Coronary artery (tissue), 2 donors: ENCODE measurements at regions not wholly inside any gene's neighbourhood (a gene's known extent, or its start where the extent isn't known, plus 50 kb on each side); places are given as distances from the start of the nearest gene placed in this dataset.

Experiments
- DNase-seq: peaks from one replicate; pipeline ENCODE4 v3.0.0-alpha.2; 2017; ENCODE audit warnings: low spot score
- H3K27ac ChIP-seq, 2 donors: fragments of 200-600 bp; sonication (generic); one replicate each; pipeline ENCODE4 v1.5.1; 2016 to 2019
- H3K4me3 ChIP-seq: fragments of 200-600 bp; sonication (generic); 2 replicates; pipeline ENCODE4 v1.5.1; 2016; ENCODE audit warnings: mild to moderate bottlenecking, moderate library complexity
- TF ChIP-seq, protein P1 (sequence below): fragments of 200-600 bp; sonication (generic); IDR thresholded peaks from one replicate; pipeline ENCODE4 v1.5.1; 2019; ENCODE audit warnings: antibody characterized with exemption

DNA sequence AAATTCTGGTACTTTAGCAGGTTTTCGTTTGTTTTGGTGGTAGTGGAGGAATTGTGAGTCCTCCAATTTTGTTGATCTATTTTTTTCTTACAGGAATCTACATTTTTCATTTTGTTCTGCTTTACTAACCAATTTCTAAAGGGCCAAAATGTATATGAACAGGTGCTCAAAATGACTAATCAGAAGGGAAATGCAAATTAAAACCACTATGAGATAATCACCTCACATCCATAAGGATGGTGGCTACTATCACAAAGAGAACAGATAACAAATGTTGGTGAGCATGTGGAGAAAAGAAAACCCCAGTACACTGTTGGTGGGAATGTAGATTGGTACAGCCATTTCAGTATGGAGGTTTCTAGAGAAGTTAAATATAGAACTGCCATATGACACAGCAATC lies 134.2 kb downstream of the LMO4 start:
- TF ChIP-seq, protein P1, sequence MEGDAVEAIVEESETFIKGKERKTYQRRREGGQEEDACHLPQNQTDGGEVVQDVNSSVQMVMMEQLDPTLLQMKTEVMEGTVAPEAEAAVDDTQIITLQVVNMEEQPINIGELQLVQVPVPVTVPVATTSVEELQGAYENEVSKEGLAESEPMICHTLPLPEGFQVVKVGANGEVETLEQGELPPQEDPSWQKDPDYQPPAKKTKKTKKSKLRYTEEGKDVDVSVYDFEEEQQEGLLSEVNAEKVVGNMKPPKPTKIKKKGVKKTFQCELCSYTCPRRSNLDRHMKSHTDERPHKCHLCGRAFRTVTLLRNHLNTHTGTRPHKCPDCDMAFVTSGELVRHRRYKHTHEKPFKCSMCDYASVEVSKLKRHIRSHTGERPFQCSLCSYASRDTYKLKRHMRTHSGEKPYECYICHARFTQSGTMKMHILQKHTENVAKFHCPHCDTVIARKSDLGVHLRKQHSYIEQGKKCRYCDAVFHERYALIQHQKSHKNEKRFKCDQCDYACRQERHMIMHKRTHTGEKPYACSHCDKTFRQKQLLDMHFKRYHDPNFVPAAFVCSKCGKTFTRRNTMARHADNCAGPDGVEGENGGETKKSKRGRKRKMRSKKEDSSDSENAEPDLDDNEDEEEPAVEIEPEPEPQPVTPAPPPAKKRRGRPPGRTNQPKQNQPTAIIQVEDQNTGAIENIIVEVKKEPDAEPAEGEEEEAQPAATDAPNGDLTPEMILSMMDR = no peak
- Histone ChIP-seq H3K27ac (no peak overlapping the region), H3K4me3 (no peak overlapping the region)
- DNase-seq = no peak

DNA sequence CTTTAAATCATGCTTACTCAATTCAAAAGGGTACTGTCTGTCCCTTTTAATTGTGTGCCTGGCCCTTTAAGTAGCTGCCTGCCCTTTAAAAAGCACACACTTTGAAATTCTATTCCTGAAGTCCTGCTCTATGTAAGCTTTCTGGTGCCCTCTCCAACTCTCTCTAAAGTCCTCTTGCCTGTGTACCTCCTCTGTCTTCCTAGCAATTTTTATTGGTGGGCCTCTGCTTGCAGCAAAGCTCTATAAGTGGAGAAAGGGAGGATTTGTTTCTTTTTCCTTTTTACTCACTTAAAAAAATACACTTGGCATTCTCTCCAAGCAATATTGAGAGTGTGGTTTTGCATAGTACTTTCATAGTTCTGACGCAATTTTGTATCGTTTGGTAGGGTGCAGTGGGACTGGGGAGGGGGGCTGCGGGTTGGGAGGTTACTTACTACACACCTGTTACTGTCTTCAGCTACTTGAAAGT lies 135.4 kb downstream of the LMO4 start:
- H3K4me3 ChIP-seq = no peak overlapping the region
- TF ChIP-seq, protein P1 = no peak
- no peak overlapping the region for H3K27ac ChIP-seq
- DNase-seq = no peak

DNA sequence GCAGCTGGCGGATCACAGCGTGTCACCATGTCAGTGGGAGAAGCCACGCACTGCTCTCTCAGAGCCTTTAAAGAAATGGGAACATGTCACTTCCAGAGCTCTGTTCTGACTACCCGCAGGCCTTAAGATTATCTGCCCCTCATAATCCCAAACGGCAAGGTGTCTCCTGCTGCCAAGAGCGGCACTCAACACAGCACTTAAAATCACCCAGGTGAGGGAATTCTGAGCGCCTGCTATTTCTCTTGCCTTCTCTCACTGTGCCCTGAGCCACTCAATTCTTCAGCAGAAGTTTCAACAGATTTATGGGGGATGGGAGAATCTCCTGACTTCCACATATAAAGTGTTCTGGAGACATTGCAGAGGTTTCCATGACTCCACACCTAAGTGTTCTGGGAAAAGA lies 137.9 kb downstream of the LMO4 start:
- DNase-seq = no peak
- Histone ChIP-seq H3K27ac (no peak overlapping the region), H3K4me3 (no peak overlapping the region)
- TF ChIP-seq, protein P1 = no peak

DNA sequence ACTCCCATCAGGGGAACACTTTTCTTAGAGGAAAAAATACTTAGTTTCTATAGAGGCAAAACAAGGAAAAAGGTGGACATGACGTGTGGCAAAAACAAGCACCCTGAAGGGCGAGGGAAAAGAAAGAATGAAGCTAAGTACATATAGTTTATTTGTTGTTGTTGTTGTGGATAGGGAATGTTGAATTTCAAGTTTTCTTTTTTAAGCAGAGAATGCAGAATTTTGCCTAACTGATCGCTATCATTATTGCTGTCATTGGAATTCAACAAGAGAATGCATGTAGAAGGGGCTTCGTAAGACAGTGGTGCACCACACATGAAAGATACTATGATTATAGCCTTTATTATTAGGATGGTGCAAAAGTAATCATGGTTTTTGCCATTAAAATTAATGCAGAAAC lies 144.0 kb downstream of the LMO4 start:
- H3K27ac ChIP-seq = no peak overlapping the region
- DNase-seq = no peak
- TF ChIP-seq, protein P1 = no peak

DNA sequence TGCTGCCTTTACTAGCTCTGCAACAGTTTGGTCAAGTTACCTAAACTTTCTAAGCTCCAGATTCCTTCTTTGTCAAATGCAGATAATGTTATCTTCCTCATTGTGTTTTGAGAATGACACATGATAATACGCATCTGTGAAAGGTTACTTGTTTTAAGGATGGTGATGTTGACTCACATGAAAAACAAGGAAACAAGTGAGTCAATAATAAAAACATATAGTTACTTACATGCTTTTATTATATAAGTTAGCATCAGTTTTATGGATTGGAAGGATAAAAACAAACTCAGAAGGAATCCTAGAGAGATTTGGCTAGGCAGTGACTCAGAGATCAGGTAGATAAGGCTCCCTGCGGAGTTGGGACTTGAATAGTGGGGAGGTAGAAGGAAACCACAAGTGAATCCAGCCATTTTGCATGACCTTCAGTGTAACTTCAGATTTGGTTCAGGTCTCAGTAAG lies 144.6 kb downstream of the LMO4 start:
- Histone ChIP-seq H3K27ac (no peak overlapping the region), H3K4me3 (no peak overlapping the region)
- TF ChIP-seq, protein P1 = no peak
- DNase-seq = no peak

More for the DNA sequence above, 144.0 kb downstream of the LMO4 start:
- no peak overlapping the region for H3K4me3 ChIP-seq

DNA sequence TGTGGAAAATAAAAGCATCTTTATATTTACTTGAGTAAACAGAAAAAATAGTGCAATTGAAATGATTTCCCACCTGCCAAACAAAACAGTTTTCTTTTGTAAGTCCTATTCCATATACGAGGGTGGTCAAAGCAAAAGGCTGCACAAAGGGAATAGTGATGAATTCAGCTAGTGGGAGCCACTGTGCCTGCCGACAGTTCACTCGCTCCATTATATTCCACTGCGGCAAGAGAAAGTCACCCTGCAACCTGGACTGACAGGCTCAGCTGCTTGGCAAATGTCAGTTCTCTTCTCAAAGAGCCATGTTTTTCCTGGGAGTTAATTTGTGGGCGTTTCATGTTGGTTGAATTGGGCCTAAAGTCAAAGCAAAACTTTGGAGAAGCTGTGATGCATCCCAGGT lies 145.4 kb downstream of the LMO4 start:
- no peak for DNase-seq
- no peak overlapping the region for H3K27ac ChIP-seq

DNA sequence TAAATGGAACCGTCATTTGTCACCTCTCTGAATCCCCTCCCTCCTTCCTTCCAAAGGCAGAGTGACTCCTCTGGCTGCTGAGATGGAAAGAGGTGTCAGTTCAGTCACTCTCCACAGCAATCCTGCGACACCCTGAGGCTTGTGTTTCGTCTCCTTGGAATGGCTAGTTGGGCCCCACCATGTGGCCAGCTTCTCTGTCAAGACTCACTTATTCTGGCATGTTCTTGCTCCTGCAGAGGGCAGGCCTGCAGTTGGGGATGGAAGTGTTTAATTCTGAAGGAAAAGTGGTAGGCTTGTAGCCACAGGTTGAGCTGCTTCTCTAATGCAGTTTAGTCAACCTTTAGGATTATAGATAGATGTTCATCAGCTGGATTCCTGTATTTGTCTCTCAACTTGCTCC lies 149.6 kb downstream of the LMO4 start:
- H3K4me3 ChIP-seq = no peak overlapping the region
- H3K27ac ChIP-seq = no peak overlapping the region
- TF ChIP-seq, protein P1 = no peak
- DNase-seq = no peak

More for the DNA sequence above, 145.4 kb downstream of the LMO4 start:
- TF ChIP-seq, protein P1 = no peak
- H3K4me3 ChIP-seq = no peak overlapping the region
